Activated CD4-positive, alpha-beta memory T cell treated with anti-CD3 and anti-CD28 coated beads, Interleukin-2, amount 10 ng/mL, durations not matched to agents 7 days and 5 days (primary cell): ENCODE measurements at regions not wholly inside any gene's neighbourhood (a gene's known extent, or its start where the extent isn't known, plus 50 kb on each side); places are given as distances from the start of the nearest gene placed in this dataset.
"Not testable (repeated sequence)": the region's sequence is repeated elsewhere in the genome, so short reads cannot be mapped to it uniquely, and the experiment has no call there.

Experiments
- CTCF ChIA-PET: fragments of 350-600 bp; sonication (Branson Sonifier 250); formaldehyde crosslinking; loops from one replicate; lab custom pipeline; 2021; ENCODE audit warnings: antibody characterized with exemption, inconsistent platforms; lab: Charles Lee
- POLR2A ChIA-PET: fragments of 350-600 bp; sonication (Branson Sonifier 250); formaldehyde crosslinking; loops from one replicate; lab custom pipeline; 2021; ENCODE audit warnings: antibody characterized with exemption; lab: Charles Lee
- DNase-seq: peaks from one replicate; pipeline ENCODE4 v3.0.0-alpha.2; 2020
- H3K27ac Mint-ChIP-seq: one replicate; pipeline ENCODE4 v1.8.0; 2021; ENCODE audit warnings: mild to moderate bottlenecking, mixed read lengths
- H3K27me3 Mint-ChIP-seq: one replicate; pipeline ENCODE4 v1.8.0; 2021; ENCODE audit warnings: mixed read lengths
- H3K36me3 Mint-ChIP-seq: one replicate; pipeline ENCODE4 v1.8.0; 2021; ENCODE audit warnings: low read depth, mixed read lengths
- H3K4me1 Mint-ChIP-seq: one replicate; pipeline ENCODE4 v1.8.0; 2021; ENCODE audit warnings: mixed read lengths
- H3K4me3 Mint-ChIP-seq: one replicate; pipeline ENCODE4 v1.8.0; 2021; ENCODE audit warnings: mild to moderate bottlenecking, mixed read lengths
- H3K9me3 Mint-ChIP-seq: one replicate; pipeline ENCODE4 v1.8.0; 2021; ENCODE audit warnings: mixed read lengths

GRCh38 chr7:51545131-51545530, 228.5 kb upstream of the COBL start:
- ChIA-PET POLR2A (no interaction called here), CTCF (no interaction called here)
- Mint-ChIP-seq H3K27ac (no peak overlapping the region), H3K36me3 (no peaks in the 10 kb centered on the region), H3K9me3 (peaks cover 9% of the 10 kb centered on the region), H3K4me1 (no peaks in the 10 kb centered on the region), H3K4me3 (no peak overlapping the region), H3K27me3 (no peaks in the 10 kb centered on the region)
- no peak for DNase-seq

GRCh38 chr7:51543801-51544553, 227.4 kb upstream of the COBL start:
- Mint-ChIP-seq H3K27me3 (no peaks in the 10 kb centered on the region), H3K27ac (no peak overlapping the region), H3K4me1 (no peaks in the 10 kb centered on the region), H3K4me3 (no peak overlapping the region), H3K36me3 (no peaks in the 10 kb centered on the region), H3K9me3 (peaks cover 9% of the 10 kb centered on the region)
- POLR2A ChIA-PET = no interaction called here
- CTCF ChIA-PET = no interaction called here
- no peak for DNase-seq

- H3K36me3 Mint-ChIP-seq, H3K4me3 Mint-ChIP-seq, CTCF ChIA-PET, H3K4me1 Mint-ChIP-seq, H3K9me3 Mint-ChIP-seq, POLR2A ChIA-PET, H3K27me3 Mint-ChIP-seq, H3K27ac Mint-ChIP-seq, DNase-seq: not testable (repeated sequence)
These were observed 224.3 kb upstream of the COBL start for GRCh38 chr7:51540906-51541305.

- Mint-ChIP-seq H3K4me3 (no peak overlapping the region), H3K9me3 (peaks cover 16% of the 10 kb centered on the region), H3K27ac (no peak overlapping the region), H3K4me1 (no peaks in the 10 kb centered on the region), H3K36me3 (no peaks in the 10 kb centered on the region), H3K27me3 (no peaks in the 10 kb centered on the region)
- POLR2A ChIA-PET = no interaction called here
- CTCF ChIA-PET = no interaction called here
- DNase-seq = no peak
These were observed 223.2 kb upstream of the COBL start for GRCh38 chr7:51539840-51540239.

GRCh38 chr7:51528172-51528571, 211.6 kb upstream of the COBL start:
- ChIA-PET CTCF (no interaction called here), POLR2A (no interaction called here)
- Mint-ChIP-seq H3K9me3 (no peaks in the 10 kb centered on the region), H3K4me3 (no peak overlapping the region), H3K27me3 (no peaks in the 10 kb centered on the region), H3K36me3 (no peaks in the 10 kb centered on the region), H3K27ac (no peak overlapping the region), H3K4me1 (no peaks in the 10 kb centered on the region)
- no peak for DNase-seq

- ChIA-PET POLR2A (no interaction called here), CTCF (interaction anchor here (1.1 kb wide), 1 partner anchor 92 kb away, joined by 3 read pairs; no protein-coding TSS in a partner anchor)
- H3K36me3 Mint-ChIP-seq = no peaks in the 10 kb centered on the region
- no peak for DNase-seq
- H3K9me3 Mint-ChIP-seq = peaks cover 2% of the 10 kb centered on the region
- H3K4me1 Mint-ChIP-seq = no peaks in the 10 kb centered on the region
- H3K4me3 Mint-ChIP-seq = no peak overlapping the region
- no peaks in the 10 kb centered on the region for H3K27me3 Mint-ChIP-seq
- no peak overlapping the region for H3K27ac Mint-ChIP-seq
These were observed 205.2 kb upstream of the COBL start for GRCh38 chr7:51521694-51522312.

GRCh38 chr7:51521054-51521453, 204.4 kb upstream of the COBL start:
- Mint-ChIP-seq H3K27me3 (no peaks in the 10 kb centered on the region), H3K27ac (no peak overlapping the region), H3K9me3 (peaks cover 2% of the 10 kb centered on the region), H3K4me1 (no peaks in the 10 kb centered on the region), H3K4me3 (no peak overlapping the region), H3K36me3 (no peaks in the 10 kb centered on the region)
- no peak for DNase-seq
- ChIA-PET POLR2A (no interaction called here), CTCF (no interaction called here)

- no peaks in the 10 kb centered on the region for H3K4me1 Mint-ChIP-seq
- POLR2A ChIA-PET = no interaction called here
- DNase-seq = no peak
- no peaks in the 10 kb centered on the region for H3K27me3 Mint-ChIP-seq
- peaks cover 2% of the 10 kb centered on the region for H3K9me3 Mint-ChIP-seq
- H3K36me3 Mint-ChIP-seq = no peaks in the 10 kb centered on the region
- H3K27ac Mint-ChIP-seq = no peak overlapping the region
- CTCF ChIA-PET = no interaction called here
- H3K4me3 Mint-ChIP-seq = no peak overlapping the region
These were observed 202.0 kb upstream of the COBL start for GRCh38 chr7:51518646-51519045.

GRCh38 chr7:51517187-51517586, 200.6 kb upstream of the COBL start:
- ChIA-PET CTCF (no interaction called here), POLR2A (no interaction called here)
- no peaks in the 10 kb centered on the region for H3K36me3 Mint-ChIP-seq
- H3K9me3 Mint-ChIP-seq = peaks cover 2% of the 10 kb centered on the region
- no peaks in the 10 kb centered on the region for H3K4me1 Mint-ChIP-seq
- no peaks in the 10 kb centered on the region for H3K27me3 Mint-ChIP-seq
- no peak overlapping the region for H3K27ac Mint-ChIP-seq
- H3K4me3 Mint-ChIP-seq = no peak overlapping the region
- DNase-seq = no peak

- no peaks in the 10 kb centered on the region for H3K36me3 Mint-ChIP-seq
These were observed 185.0 kb upstream of the COBL start for GRCh38 chr7:51501620-51502019.

GRCh38 chr7:51482976-51483375, 166.4 kb upstream of the COBL start:
- ChIA-PET CTCF (no interaction called here), POLR2A (no interaction called here)
- no peaks in the 10 kb centered on the region for H3K4me1 Mint-ChIP-seq
- peaks cover 10% of the 10 kb centered on the region for H3K9me3 Mint-ChIP-seq
- no peaks in the 10 kb centered on the region for H3K27me3 Mint-ChIP-seq
- no peak overlapping the region for H3K27ac Mint-ChIP-seq
- no peaks in the 10 kb centered on the region for H3K36me3 Mint-ChIP-seq
- no peak for DNase-seq
- no peak overlapping the region for H3K4me3 Mint-ChIP-seq

More at GRCh38 chr7:51501620-51502019, 185.0 kb upstream of the COBL start:
- no peaks in the 10 kb centered on the region for H3K9me3 Mint-ChIP-seq
- no peak overlapping the region for H3K27ac Mint-ChIP-seq
- H3K4me3 Mint-ChIP-seq = no peak overlapping the region
- no peak for DNase-seq
- ChIA-PET CTCF (no interaction called here), POLR2A (no interaction called here)
- no peaks in the 10 kb centered on the region for H3K27me3 Mint-ChIP-seq
- no peaks in the 10 kb centered on the region for H3K4me1 Mint-ChIP-seq

- DNase-seq = no peak
- ChIA-PET CTCF (no interaction called here), POLR2A (no interaction called here)
- H3K27me3 Mint-ChIP-seq = no peaks in the 10 kb centered on the region
- H3K27ac Mint-ChIP-seq = no peak overlapping the region
- H3K4me3 Mint-ChIP-seq = no peak overlapping the region
- H3K9me3 Mint-ChIP-seq = peaks cover 6% of the 10 kb centered on the region
- H3K4me1 Mint-ChIP-seq = no peaks in the 10 kb centered on the region
- H3K36me3 Mint-ChIP-seq = no peaks in the 10 kb centered on the region
These were observed 164.8 kb upstream of the COBL start for GRCh38 chr7:51481421-51481820.

GRCh38 chr7:51477819-51478218, 161.2 kb upstream of the COBL start:
- peaks cover 2% of the 10 kb centered on the region for H3K9me3 Mint-ChIP-seq
- H3K36me3 Mint-ChIP-seq = no peaks in the 10 kb centered on the region
- no peak overlapping the region for H3K27ac Mint-ChIP-seq
- POLR2A ChIA-PET = no interaction called here
- H3K4me3 Mint-ChIP-seq = no peak overlapping the region
- H3K4me1 Mint-ChIP-seq = no peaks in the 10 kb centered on the region
- no peak for DNase-seq
- no peaks in the 10 kb centered on the region for H3K27me3 Mint-ChIP-seq
- CTCF ChIA-PET = no interaction called here

GRCh38 chr7:51477323-51477722, 160.7 kb upstream of the COBL start:
- DNase-seq = no peak
- H3K36me3 Mint-ChIP-seq = no peaks in the 10 kb centered on the region
- H3K27ac Mint-ChIP-seq = no peak overlapping the region
- ChIA-PET POLR2A (no interaction called here), CTCF (no interaction called here)
- H3K4me1 Mint-ChIP-seq = no peaks in the 10 kb centered on the region
- no peak overlapping the region for H3K4me3 Mint-ChIP-seq
- H3K9me3 Mint-ChIP-seq = peaks cover 2% of the 10 kb centered on the region
- H3K27me3 Mint-ChIP-seq = no peaks in the 10 kb centered on the region
